ENCODE measurements at regions not wholly inside any gene's neighbourhood (a gene's known extent, or its start where the extent isn't known, plus 50 kb on each side); places are given as distances from the start of the nearest gene placed in this dataset.
"Not testable (repeated sequence)": the region's sequence is repeated elsewhere in the genome, so short reads cannot be mapped to it uniquely, and the experiment has no call there.

GRCh38 chr19:30871979-30872378, 477.3 kb downstream of the TSHZ3 start:
- no peak for DNase-seq (ENCODE audit: low read depth in 2 of 2)

DNA sequence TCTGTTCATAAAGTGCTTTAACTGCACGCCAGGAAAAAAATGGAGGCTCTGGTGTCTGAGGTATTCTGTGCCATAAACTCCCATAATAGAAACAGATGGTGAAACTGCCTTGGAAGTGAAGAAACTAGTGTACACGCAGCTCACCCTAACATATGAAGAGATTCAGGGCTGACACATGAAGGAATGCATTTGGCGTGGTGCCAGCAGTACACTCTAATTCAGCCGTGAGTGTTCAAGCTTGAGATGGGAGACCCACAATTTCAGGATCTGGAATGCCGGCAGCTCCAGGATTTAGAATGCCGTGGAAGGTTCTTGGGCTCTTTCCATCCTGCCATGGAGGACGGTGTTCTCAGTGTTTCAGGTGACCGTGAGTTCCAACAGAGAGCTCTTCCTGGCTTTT, 478.4 kb downstream of the TSHZ3 start:
- DNase-seq (ENCODE audit: low read depth in 2 of 2), result no peak

DNA sequence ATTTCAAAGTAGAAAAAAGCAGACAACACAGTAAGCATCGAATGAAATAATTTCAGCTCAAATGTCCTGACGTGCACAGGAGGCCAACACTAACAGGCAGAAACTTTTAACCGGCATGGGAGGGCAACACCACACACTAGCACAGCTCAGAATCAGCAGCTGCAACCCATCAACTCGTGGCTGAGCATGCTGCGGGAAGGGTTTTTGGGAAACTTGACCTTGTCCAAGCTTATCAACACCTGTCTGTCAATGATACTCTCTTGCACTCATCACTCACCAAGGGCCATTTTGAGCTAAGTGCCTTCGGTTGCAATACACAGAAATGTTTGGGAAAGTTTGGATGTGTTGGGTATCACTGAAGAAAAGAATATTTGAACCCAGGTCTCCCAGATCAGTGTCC, 483.7 kb downstream of the TSHZ3 start:
- DNase-seq (ENCODE audit: low read depth in 2 of 2), result no peak

DNA sequence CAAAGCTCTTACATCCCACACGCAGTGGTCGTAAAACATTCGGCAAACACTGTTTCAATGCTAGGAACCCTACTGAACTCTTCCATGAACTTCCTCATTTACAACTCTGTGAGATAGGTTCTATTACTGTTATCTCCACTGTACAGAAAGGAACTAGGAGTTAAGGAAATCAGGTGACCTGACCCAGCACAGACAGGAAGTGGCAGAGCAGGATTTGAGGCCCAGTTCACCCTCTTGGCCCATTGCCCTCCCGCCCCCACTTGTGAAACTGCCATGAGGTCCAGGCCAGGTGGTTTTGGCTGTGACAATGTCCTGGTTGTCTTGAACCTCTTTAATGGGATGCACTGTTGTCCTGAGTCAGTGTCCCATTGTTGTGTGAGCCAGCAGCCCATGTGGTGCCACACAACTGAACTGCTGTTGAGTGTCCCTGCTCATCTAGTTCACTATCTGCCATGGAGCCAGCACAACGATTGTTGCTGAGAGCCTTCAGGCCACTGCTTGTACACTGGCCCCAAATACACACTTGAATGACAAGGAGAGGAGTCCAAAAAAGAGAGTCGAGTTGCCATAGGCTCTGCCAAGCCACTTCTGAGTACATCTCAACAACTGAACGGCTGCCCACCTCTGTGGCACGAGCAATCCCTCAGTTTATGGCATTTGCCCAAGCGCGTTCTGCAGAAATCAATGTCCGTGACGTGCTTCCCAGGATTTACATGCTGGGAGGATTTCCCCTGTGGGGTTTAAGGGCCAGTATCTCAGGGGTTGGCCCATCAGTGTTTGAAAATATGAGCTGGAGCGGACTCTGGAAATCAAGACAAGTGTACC, 484.6 kb downstream of the TSHZ3 start:
- no peak for DNase-seq (ENCODE audit: low read depth in 2 of 2)

GRCh38 chr19:30862876-30863275, 486.4 kb downstream of the TSHZ3 start:
- no peak for DNase-seq (ENCODE audit: low read depth in 2 of 2)

- DNase-seq (ENCODE audit: low read depth in 2 of 2), result no peak
Measured at GRCh38 chr19:30861919-30862318, 487.3 kb downstream of the TSHZ3 start.

- no peak for DNase-seq (ENCODE audit: low read depth in 2 of 2)
Measured at GRCh38 chr19:30857966-30858490, 485.8 kb downstream of the ZNF536 start.

DNA sequence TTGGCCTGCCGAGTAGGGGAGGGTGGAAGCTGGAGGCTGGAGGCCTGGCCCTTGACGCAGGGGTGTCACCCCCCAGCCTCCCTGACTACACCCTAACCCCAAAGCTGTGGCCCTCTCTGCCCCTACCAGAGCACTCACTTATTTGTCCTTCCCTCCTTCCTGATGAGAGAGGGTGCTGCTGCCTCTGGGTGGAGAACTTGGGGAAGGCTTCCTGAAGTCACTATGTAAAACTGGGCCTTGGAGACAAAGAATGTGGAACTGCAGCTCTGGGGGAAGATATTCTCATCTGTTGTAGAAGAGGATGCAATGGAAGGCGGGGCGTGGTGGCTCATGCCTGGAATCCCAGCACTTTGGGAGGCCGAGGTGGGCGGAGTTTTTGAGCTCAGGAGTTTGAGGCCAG, 485.2 kb downstream of the ZNF536 start:
- no peak for DNase-seq (ENCODE audit: low read depth in 2 of 2)

- no peak for DNase-seq (ENCODE audit: low read depth in 2 of 2)
Measured at GRCh38 chr19:30856786-30857185, 484.6 kb downstream of the ZNF536 start.

- no peak for DNase-seq (ENCODE audit: low read depth in 2 of 2)
Measured at GRCh38 chr19:30856376-30856775, 484.2 kb downstream of the ZNF536 start.

GRCh38 chr19:30855442-30855841, 483.3 kb downstream of the ZNF536 start:
- DNase-seq (ENCODE audit: low read depth in 2 of 2), result no peak

- DNase-seq (ENCODE audit: low read depth in 2 of 2), result no peak
Measured at GRCh38 chr19:30854661-30855060, 482.5 kb downstream of the ZNF536 start.

GRCh38 chr19:30854207-30854606, 482.0 kb downstream of the ZNF536 start:
- DNase-seq (ENCODE audit: low read depth in 2 of 2), result no peak

DNA sequence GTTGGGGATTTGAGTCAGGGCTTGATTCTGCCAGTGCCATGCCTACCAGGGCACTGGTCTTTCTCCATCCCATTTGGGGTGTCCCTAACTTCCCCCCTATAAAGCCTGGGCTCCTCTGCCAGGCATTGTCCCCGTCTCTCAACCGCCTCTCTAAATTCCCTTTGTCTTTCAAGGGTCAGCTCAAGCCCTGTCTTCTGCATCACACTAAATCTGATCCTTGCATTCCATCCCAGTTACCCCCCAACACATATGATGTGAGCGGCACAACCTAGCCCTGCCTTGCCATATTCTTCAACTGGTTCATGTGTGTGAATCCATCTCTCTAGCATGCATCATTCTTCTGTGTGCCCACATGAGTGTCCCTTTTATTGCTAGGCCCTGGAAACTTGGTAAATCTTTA, 480.9 kb downstream of the ZNF536 start:
- no peak for DNase-seq (ENCODE audit: low read depth in 2 of 2)

DNA sequence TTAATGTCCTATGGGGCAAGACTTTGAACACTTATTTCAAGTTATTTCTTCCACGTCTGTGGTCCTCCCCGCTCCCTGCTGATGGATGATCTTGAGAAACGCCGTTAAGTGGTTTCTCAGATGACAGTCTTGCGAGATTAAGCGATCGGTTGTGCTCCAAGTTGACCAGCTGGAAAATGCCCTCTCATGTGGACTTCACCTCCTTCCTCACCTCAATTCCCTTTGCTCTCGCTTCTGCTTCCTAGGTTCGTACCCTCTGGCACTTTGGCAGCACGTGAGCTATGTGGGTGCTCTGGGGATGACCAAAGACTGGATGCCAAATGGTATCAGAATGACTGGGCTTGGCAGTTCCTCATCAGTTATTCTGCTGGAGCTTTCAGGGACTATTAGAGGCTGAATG, 480.0 kb downstream of the ZNF536 start:
- no peak for DNase-seq (ENCODE audit: low read depth in 2 of 2)

- DNase-seq (ENCODE audit: low read depth in 2 of 2), result no peak
Measured at GRCh38 chr19:30851646-30852045, 479.5 kb downstream of the ZNF536 start.

GRCh38 chr19:30848636-30849425, 476.6 kb downstream of the ZNF536 start:
- DNase-seq (ENCODE audit: low read depth in 2 of 2), result no peak

- DNase-seq (ENCODE audit: low read depth in 2 of 2), result no peak
Measured at GRCh38 chr19:30846102-30846501, 473.9 kb downstream of the ZNF536 start.

DNA sequence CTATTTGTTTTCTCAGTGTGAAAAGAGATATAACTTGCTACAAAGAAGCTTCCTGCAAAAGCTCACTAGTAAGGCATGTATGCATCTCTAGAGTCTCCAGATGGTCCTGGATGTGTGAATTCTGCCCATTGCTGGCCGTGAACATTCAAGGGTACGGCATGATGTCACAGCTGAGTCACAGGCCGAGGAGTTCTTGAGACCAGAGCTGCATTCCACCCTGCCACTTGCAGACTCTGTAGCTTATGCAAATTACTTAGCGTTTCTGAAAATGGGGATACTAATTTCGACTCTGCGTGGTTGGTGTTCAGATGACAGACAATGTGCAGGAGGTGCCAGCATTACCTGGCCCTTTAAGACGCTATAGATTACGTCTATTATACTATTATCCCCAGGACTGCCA, 470.7 kb downstream of the ZNF536 start:
- DNase-seq (ENCODE audit: low read depth in 2 of 2), result no peak

DNA sequence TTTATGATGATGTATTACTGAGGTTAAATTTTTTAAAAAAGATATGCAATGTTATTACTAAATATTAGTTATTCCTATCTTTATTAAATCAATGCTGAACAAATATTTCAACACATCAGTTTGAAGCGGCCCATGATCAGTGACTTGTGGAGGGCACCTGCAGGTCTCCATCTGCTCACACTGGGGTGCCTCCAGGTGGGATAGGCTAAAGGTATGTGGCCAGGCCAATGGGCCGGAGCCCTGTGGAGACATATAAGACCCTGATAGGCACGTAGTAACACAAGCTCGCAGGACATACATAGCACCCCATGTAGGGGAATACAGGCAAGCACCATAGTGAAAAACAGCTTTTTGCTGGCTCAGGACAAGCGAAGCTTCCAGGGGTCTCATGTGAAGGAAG, 469.8 kb downstream of the ZNF536 start:
- DNase-seq (ENCODE audit: low read depth in 2 of 2), result no peak

GRCh38 chr19:30830875-30831274, 458.7 kb downstream of the ZNF536 start:
- no peak for DNase-seq (ENCODE audit: low read depth in 2 of 2)

- DNase-seq (ENCODE audit: low read depth in 2 of 2), result not testable (repeated sequence)
Measured at GRCh38 chr19:30825505-30825904, 453.3 kb downstream of the ZNF536 start.

DNA sequence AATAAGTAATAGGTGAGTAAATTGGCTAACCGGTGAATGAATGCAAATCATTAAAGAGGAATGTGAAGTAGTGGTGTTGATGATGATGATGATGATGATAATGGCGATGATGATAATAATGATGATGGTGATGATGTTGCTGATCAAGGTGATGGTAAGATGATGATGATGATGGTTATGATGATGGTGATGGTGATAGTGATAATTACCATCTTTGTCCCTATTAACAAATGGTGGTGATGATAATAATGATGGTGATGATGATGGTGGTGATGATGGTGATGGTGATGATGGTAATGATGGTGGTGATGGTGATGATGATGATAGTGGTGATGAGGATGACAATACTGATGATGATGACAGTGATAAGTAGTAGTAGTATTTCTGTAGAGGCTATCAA, 452.6 kb downstream of the ZNF536 start:
- DNase-seq (ENCODE audit: low read depth in 2 of 2), result no peak
